NB4 (cell line): ENCODE measurements at regions not wholly inside any gene's neighbourhood (a gene's known extent, or its start where the extent isn't known, plus 50 kb on each side); places are given as distances from the start of the nearest gene placed in this dataset.

ENCODE experiments used
- DNase-seq: peaks from one replicate; pipeline ENCODE4 v3.0.0; 2010; ENCODE audit warnings: low read depth
- H3K4me3 ChIP-seq: one replicate; pipeline ENCODE4 v1.5.1; 2011; ENCODE audit warnings: mild to moderate bottlenecking, low read depth, low read length, moderate library complexity
- MYC ChIP-seq: IDR thresholded peaks from 2 replicates; pipeline ENCODE4 v1.6.1; 2011; ENCODE audit warnings: low read depth, low read length
- POLR2A ChIP-seq: IDR thresholded peaks from 2 replicates; pipeline ENCODE4 v1.6.1; 2011; ENCODE audit warnings: mild to moderate bottlenecking; ENCODE audit not compliant: insufficient read length; ENCODE audit errors: extremely low read depth
- TF ChIP-seq, protein P1 (sequence below): IDR thresholded peaks from one replicate; pipeline ENCODE4 v1.5.1; 2012; ENCODE audit warnings: low read depth, low read length
- TF ChIP-seq, protein P2 (sequence below): IDR thresholded peaks from 2 replicates; pipeline ENCODE4 v1.6.1; 2011; ENCODE audit warnings: low read depth, low read length

DNA sequence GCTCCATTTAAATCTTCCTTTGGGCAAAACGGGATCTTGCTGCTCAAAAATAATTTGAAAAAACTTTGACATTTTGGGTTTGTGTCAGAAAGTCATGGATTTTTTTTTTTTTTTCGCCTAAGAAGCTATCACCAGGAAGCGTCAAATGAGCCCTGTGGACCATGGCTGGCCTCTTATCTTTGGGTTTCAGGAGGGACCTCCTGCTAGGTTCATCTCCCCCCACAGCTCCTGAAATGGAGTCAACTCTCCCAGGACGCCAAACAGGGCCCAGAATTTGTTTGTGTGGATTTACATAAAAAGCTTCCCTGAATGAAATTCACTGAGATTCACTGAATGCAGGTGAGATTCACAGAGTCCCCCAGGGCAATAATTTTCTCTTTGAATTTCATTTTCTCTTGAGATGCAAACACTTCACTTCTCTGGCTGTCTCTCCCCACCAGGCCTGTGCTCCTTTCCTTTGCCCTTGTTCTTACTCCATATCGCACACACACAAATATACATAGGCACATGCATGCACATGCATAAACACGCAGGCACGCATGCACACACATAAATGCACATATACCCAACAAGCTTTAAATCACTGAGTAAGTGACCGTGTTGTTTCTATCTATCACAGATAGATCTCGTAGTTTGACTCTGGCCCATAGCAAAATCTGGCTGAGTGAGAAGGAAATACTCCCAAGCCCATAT, 55.3 kb upstream of the GALNT10 start:
- TF ChIP-seq MYC (no peak), POLR2A (no peak)
- TF ChIP-seq, protein P1, sequence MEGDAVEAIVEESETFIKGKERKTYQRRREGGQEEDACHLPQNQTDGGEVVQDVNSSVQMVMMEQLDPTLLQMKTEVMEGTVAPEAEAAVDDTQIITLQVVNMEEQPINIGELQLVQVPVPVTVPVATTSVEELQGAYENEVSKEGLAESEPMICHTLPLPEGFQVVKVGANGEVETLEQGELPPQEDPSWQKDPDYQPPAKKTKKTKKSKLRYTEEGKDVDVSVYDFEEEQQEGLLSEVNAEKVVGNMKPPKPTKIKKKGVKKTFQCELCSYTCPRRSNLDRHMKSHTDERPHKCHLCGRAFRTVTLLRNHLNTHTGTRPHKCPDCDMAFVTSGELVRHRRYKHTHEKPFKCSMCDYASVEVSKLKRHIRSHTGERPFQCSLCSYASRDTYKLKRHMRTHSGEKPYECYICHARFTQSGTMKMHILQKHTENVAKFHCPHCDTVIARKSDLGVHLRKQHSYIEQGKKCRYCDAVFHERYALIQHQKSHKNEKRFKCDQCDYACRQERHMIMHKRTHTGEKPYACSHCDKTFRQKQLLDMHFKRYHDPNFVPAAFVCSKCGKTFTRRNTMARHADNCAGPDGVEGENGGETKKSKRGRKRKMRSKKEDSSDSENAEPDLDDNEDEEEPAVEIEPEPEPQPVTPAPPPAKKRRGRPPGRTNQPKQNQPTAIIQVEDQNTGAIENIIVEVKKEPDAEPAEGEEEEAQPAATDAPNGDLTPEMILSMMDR = no peak
- TF ChIP-seq, protein P2, sequence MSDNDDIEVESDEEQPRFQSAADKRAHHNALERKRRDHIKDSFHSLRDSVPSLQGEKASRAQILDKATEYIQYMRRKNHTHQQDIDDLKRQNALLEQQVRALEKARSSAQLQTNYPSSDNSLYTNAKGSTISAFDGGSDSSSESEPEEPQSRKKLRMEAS = no peak
- DNase-seq = no peak
- H3K4me3 ChIP-seq = no peak overlapping the region

GRCh38 chr5:154136141-154136540, 54.4 kb upstream of the GALNT10 start:
- H3K4me3 ChIP-seq = no peak overlapping the region
- no peak for DNase-seq
- TF ChIP-seq POLR2A = no peak
- no peak for TF ChIP-seq MYC
- TF ChIP-seq, protein P2 = no peak
- TF ChIP-seq, protein P1 = no peak

DNA sequence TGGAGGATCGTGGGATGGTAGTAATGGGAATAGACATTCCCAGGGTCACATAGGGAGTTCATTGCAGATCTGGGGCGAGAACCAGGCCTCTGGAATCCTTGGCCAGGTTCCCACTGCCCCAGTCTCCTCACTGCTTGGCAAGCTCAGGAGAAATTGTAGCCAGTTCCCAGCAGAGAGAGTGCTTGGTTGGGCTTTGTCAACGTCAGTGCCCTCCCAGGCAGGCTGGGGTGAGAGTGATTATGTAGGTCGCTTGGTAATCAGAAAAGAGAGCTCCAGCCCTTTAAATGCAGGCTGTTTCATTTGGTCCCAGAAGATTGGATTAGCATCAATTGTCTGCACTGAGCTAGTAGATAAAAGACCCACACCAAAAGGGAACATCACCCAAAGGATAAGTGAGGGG, 51.8 kb upstream of the GALNT10 start:
- DNase-seq = no peak
- TF ChIP-seq, protein P2 = no peak
- no peak for TF ChIP-seq MYC
- no peak for TF ChIP-seq POLR2A
- TF ChIP-seq, protein P1 = no peak
- H3K4me3 ChIP-seq = no peak overlapping the region

DNA sequence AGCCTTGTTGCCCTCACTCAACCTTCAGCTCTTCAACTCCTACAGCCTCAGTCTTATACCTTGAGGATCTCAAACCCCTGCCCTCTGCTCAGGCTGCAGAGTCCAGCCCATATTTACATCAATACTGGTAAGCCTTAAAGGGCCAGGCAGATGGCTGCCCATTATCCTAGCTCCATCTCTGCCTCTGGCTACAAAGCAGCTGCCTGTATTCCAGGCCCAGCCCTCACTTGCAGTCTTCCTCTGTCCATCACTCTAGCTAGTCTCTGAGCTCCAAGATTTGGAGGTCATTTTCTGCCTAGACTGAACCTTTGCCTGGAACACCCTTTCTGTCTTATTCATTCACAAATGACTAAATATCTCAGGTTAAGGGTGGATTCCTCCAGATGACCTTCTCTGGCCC, 50.2 kb upstream of the GALNT10 start:
- TF ChIP-seq, protein P1 = no peak
- TF ChIP-seq, protein P2 = no peak
- TF ChIP-seq POLR2A (no peak), MYC (no peak)

More for the DNA sequence above, 50.2 kb upstream of the GALNT10 start:
- DNase-seq = no peak
- H3K4me3 ChIP-seq = no peak overlapping the region
